Activated B cell treated with CpG ODN at 0.5 μM for 24 hours (primary cell): ENCODE measurements at regions not wholly inside any gene's neighbourhood (a gene's known extent, or its start where the extent isn't known, plus 50 kb on each side); places are given as distances from the start of the nearest gene placed in this dataset.

ENCODE experiments used
- ATAC-seq: fragments of 200-7000 bp; cut with Tn5 transposase; one replicate; pipeline ENCODE4 v1.10.0; 2021; ENCODE audit warnings: low read depth, mild to moderate bottlenecking, moderate library complexity
- CTCF ChIA-PET: fragments of 350-600 bp; sonication (Branson Sonifier 250); formaldehyde crosslinking; loops from one replicate; lab custom pipeline; 2021; ENCODE audit warnings: antibody characterized with exemption; lab: Charles Lee
- POLR2A ChIA-PET: fragments of 350-600 bp; sonication (Branson Sonifier 250); formaldehyde crosslinking; loops from one replicate; lab custom pipeline; 2021; ENCODE audit warnings: antibody characterized with exemption; lab: Charles Lee
- DNase-seq: peaks from one replicate; pipeline ENCODE4 v3.0.0; 2022
- H3K27ac Mint-ChIP-seq: one replicate; pipeline ENCODE4 v1.8.0; 2020; ENCODE audit warnings: mixed read lengths
- H3K27me3 Mint-ChIP-seq: one replicate; pipeline ENCODE4 v1.8.0; 2021; ENCODE audit warnings: mixed read lengths
- H3K36me3 Mint-ChIP-seq: one replicate; pipeline ENCODE4 v1.8.0; 2021; ENCODE audit warnings: low read depth, mixed read lengths
- H3K4me1 Mint-ChIP-seq: one replicate; pipeline ENCODE4 v1.8.0; 2021; ENCODE audit warnings: mixed read lengths
- H3K4me3 Mint-ChIP-seq: one replicate; pipeline ENCODE4 v1.8.0; 2020; ENCODE audit warnings: mild to moderate bottlenecking, mixed read lengths
- H3K9me3 Mint-ChIP-seq: one replicate; pipeline ENCODE4 v1.8.0; 2020; ENCODE audit warnings: mixed read lengths
- intact Hi-C: fragments of 100-400 bp; cut with micrococcal nuclease; formaldehyde crosslinking; loops from one replicate; pipeline ENCODE4 v1.15.1; 2024
- TF ChIP-seq, protein P1 (sequence below): fragments of 200-600 bp; IDR thresholded peaks from one replicate; pipeline ENCODE4 v1.8.0; 2022; ENCODE audit warnings: antibody characterized with exemption, mild to moderate bottlenecking

DNA sequence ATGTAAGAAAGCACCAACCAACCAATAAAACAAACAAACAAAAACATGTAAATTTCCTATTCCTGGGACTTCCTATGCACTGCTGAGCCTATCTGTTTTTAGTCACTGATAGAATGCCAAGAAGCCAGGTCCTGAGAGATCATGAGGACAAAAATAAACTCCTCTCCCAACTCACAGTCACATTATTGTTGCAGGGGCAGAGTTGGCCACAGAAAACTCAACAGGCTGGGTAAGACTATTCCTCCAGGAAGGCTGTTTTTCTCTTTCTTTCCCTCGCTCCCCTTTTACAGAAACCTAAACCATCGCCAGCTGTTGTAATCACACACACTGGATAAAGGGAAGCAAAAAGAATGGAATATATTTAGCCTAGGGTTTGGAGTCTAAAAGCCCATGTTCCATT lies 55.8 kb upstream of the METAP2 start:
- DNase-seq (no peak), ATAC-seq (no peak)
- no peak overlapping the region for H3K27ac Mint-ChIP-seq
- CTCF ChIA-PET = no interaction called here
- no peaks in the 10 kb centered on the region for H3K36me3 Mint-ChIP-seq
- no peak overlapping the region for H3K4me3 Mint-ChIP-seq
- H3K9me3 Mint-ChIP-seq = no peaks in the 10 kb centered on the region
- no peaks in the 10 kb centered on the region for H3K27me3 Mint-ChIP-seq
- POLR2A ChIA-PET = no interaction called here
- intact Hi-C loops = no loop called here
- TF ChIP-seq, protein P1, sequence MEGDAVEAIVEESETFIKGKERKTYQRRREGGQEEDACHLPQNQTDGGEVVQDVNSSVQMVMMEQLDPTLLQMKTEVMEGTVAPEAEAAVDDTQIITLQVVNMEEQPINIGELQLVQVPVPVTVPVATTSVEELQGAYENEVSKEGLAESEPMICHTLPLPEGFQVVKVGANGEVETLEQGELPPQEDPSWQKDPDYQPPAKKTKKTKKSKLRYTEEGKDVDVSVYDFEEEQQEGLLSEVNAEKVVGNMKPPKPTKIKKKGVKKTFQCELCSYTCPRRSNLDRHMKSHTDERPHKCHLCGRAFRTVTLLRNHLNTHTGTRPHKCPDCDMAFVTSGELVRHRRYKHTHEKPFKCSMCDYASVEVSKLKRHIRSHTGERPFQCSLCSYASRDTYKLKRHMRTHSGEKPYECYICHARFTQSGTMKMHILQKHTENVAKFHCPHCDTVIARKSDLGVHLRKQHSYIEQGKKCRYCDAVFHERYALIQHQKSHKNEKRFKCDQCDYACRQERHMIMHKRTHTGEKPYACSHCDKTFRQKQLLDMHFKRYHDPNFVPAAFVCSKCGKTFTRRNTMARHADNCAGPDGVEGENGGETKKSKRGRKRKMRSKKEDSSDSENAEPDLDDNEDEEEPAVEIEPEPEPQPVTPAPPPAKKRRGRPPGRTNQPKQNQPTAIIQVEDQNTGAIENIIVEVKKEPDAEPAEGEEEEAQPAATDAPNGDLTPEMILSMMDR = no peak
- peaks cover 5% of the 10 kb centered on the region for H3K4me1 Mint-ChIP-seq
